H1 (cell line): ENCODE measurements at regions not wholly inside any gene's neighbourhood (a gene's known extent, or its start where the extent isn't known, plus 50 kb on each side); places are given as distances from the start of the nearest gene placed in this dataset.

Experiments used
- CTCF ChIA-PET: fragments of 300-600 bp; sonication (Branson Sonifier 250); formaldehyde crosslinking; loops from one replicate; lab custom pipeline; 2021; ENCODE audit not compliant: partially characterized antibody; lab: Charles Lee
- POLR2A ChIA-PET: fragments of 300-600 bp; sonication (Branson Sonifier 250); formaldehyde crosslinking; loops from one replicate; lab custom pipeline; 2021; ENCODE audit warnings: inconsistent platforms; ENCODE audit not compliant: partially characterized antibody; lab: Charles Lee
- DNase-seq, 2 experiments: peaks; one replicate each; pipeline versions ENCODE4 v3.0.0 to v3.0.0-alpha.2; 2010 to 2022; ENCODE audit warnings: low spot score in 2 of 2, low read depth in 1 of 2, mixed read lengths in 1 of 2
- FAIRE-seq: peaks from 2 replicates; lab custom pipeline; 2011; peaks lifted over from hg19 to GRCh38; lab: Jason Lieb, UNC
- H2AFZ ChIP-seq: 2 replicates; pipeline ENCODE4 v1.8.1; 2012; ENCODE audit warnings: low read length, inconsistent platforms
- H2AK5ac ChIP-seq: 2 replicates; pipeline ENCODE4 v1.6.1; 2013; ENCODE audit warnings: low read depth, low read length
- H2BK120ac ChIP-seq: replicated peaks from 2 replicates; pipeline ENCODE3; 2013; ENCODE audit warnings: low read depth, low read length, inconsistent platforms
- H2BK12ac ChIP-seq: 2 replicates; pipeline ENCODE4 v1.6.1; 2013; ENCODE audit warnings: low read depth, low read length
- H2BK15ac ChIP-seq: 2 replicates; pipeline ENCODE4 v1.6.1; 2013; ENCODE audit warnings: low read length
- H2BK20ac ChIP-seq: 2 replicates; pipeline ENCODE4 v1.6.1; 2013; ENCODE audit warnings: low read length
- H2BK5ac ChIP-seq: 2 replicates; pipeline ENCODE4 v1.6.1; 2013; ENCODE audit warnings: low read depth, low read length
- H3K14ac ChIP-seq: 2 replicates; pipeline ENCODE4 v1.6.1; 2013; ENCODE audit warnings: inconsistent platforms; ENCODE audit not compliant: insufficient read length
- H3K18ac ChIP-seq: 2 replicates; pipeline ENCODE4 v1.6.1; 2013; ENCODE audit warnings: low read length; ENCODE audit errors: extremely low read depth
- H3K23ac ChIP-seq: 2 replicates; pipeline ENCODE4 v1.6.1; 2013; ENCODE audit warnings: inconsistent platforms; ENCODE audit not compliant: insufficient read length
- H3K23me2 ChIP-seq: 2 replicates; pipeline ENCODE4 v1.6.1; 2013; ENCODE audit warnings: low read depth, low read length
- H3K27ac ChIP-seq: 2 replicates; pipeline ENCODE4 v1.6.1; 2011; ENCODE audit warnings: low read depth, low read length, inconsistent platforms
- H3K27me3 ChIP-seq, 4 experiments: replicated peaks in 1 of 4; 1 replicate in 1 of 4; 2 replicates in 3 of 4; pipeline versions ENCODE4 v1.6.1 to v1.8.1; 2011 to 2013; ENCODE audit warnings: low read length in 3 of 4, mild to moderate bottlenecking in 3 of 4, inconsistent platforms in 2 of 4, mixed read lengths in 2 of 4, moderate library complexity in 1 of 4; ENCODE audit not compliant: control insufficient read depth in 3 of 4, insufficient read depth in 3 of 4; ENCODE audit errors: extremely low read depth in 1 of 4
- H3K36me3 ChIP-seq, 4 experiments: 2 replicates each; pipeline versions ENCODE4 v1.6.1 to v1.8.1; 2011 to 2013; ENCODE audit warnings: mild to moderate bottlenecking in 4 of 4, low read length in 3 of 4, moderate library complexity in 2 of 4, control low read depth in 1 of 4, inconsistent platforms in 1 of 4; ENCODE audit not compliant: insufficient read depth in 4 of 4, control insufficient read depth in 2 of 4
- H3K4ac ChIP-seq: replicated peaks from 2 replicates; pipeline ENCODE3; 2013; ENCODE audit warnings: low read length, low read depth, mixed read lengths, inconsistent platforms; ENCODE audit not compliant: insufficient read length
- H3K4me1 ChIP-seq, 4 experiments: replicated peaks in 1 of 4; 1 replicate in 1 of 4; 2 replicates in 3 of 4; pipeline versions ENCODE4 v1.6.1 to v1.8.1; 2011 to 2013; ENCODE audit warnings: low read length in 3 of 4, inconsistent platforms in 2 of 4, mixed read lengths in 1 of 4; ENCODE audit not compliant: insufficient read depth in 4 of 4, control insufficient read depth in 3 of 4
- H3K4me2 ChIP-seq, 2 experiments: 2 replicates each; pipeline versions ENCODE4 v1.6.1 to v1.8.1; 2011 to 2013; ENCODE audit warnings: low read depth in 2 of 2, low read length in 2 of 2, control low read depth in 1 of 2, inconsistent platforms in 1 of 2, mild to moderate bottlenecking in 1 of 2; ENCODE audit not compliant: insufficient read depth in 1 of 2
- H3K4me3 ChIP-seq, 4 experiments: fragments of 200-600, 300-600 bp in 1 of 4; sonication (generic), shearing (Covaris generic), sonication (Bioruptor Twin) in 1 of 4; 2 replicates each; pipeline versions ENCODE4 v1.5.1 to v1.8.1; 2011 to 2016; ENCODE audit warnings: low read length in 4 of 4, low read depth in 3 of 4, control low read depth in 2 of 4, inconsistent platforms in 2 of 4, mild to moderate bottlenecking in 2 of 4, mixed read lengths in 1 of 4, moderate library complexity in 1 of 4; ENCODE audit not compliant: insufficient read depth in 2 of 4; ENCODE audit errors: extremely low read depth in 1 of 4
- H3K56ac ChIP-seq: replicated peaks from 2 replicates; pipeline ENCODE3; 2013; ENCODE audit warnings: low read depth, mild to moderate bottlenecking, mixed read lengths, low read length, inconsistent platforms; ENCODE audit not compliant: insufficient read length
- H3K79me1 ChIP-seq: 2 replicates; pipeline ENCODE4 v1.6.1; 2013; ENCODE audit warnings: low read depth, low read length, control low read depth
- H3K79me2 ChIP-seq, 2 experiments: 2 replicates each; pipeline versions ENCODE4 v1.6.1 to v1.8.1; 2012 to 2013; ENCODE audit warnings: low read length in 2 of 2, mild to moderate bottlenecking in 2 of 2, inconsistent platforms in 1 of 2; ENCODE audit not compliant: insufficient read depth in 2 of 2, control insufficient read depth in 1 of 2
- H3K9ac ChIP-seq, 4 experiments: replicated peaks in 1 of 4; 1 replicate in 1 of 4; 2 replicates in 3 of 4; pipeline versions ENCODE4 v1.6.1 to v1.8.1; 2011 to 2013; ENCODE audit warnings: low read depth in 3 of 4, low read length in 3 of 4, control low read depth in 2 of 4, mild to moderate bottlenecking in 2 of 4, moderate library complexity in 2 of 4, inconsistent platforms in 1 of 4; ENCODE audit errors: extremely low read depth in 1 of 4
- H3K9me3 ChIP-seq, 2 experiments: 2 replicates each; pipeline versions ENCODE4 v1.6.1 to v1.8.1; 2012 to 2013; ENCODE audit warnings: mild to moderate bottlenecking in 2 of 2, moderate library complexity in 2 of 2, control low read depth in 1 of 2, inconsistent platforms in 1 of 2, low read depth in 1 of 2, low read length in 1 of 2, mixed read lengths in 1 of 2; ENCODE audit not compliant: insufficient read depth in 2 of 2
- H4K20me1 ChIP-seq, 2 experiments: replicated peaks in 1 of 2; 2 replicates each; pipeline versions ENCODE3 to v1.8.1; 2011 to 2013; ENCODE audit warnings: inconsistent platforms in 2 of 2, low read length in 2 of 2, mild to moderate bottlenecking in 1 of 2; ENCODE audit not compliant: insufficient read depth in 2 of 2, control insufficient read depth in 1 of 2
- H4K5ac ChIP-seq: 2 replicates; pipeline ENCODE4 v1.6.1; 2013; ENCODE audit warnings: low read length, low read depth, mixed read lengths, inconsistent platforms; ENCODE audit not compliant: insufficient read length
- H4K8ac ChIP-seq: 2 replicates; pipeline ENCODE4 v1.8.0; 2013; ENCODE audit warnings: mild to moderate bottlenecking, moderate library complexity, low read length, inconsistent platforms; ENCODE audit not compliant: insufficient read depth; ENCODE audit errors: extremely low read depth
- H4K91ac ChIP-seq: replicated peaks from 2 replicates; pipeline ENCODE3; 2013; ENCODE audit warnings: low read length, mixed read lengths, inconsistent platforms; ENCODE audit not compliant: insufficient read length
- BCL11A ChIP-seq, 2 experiments: IDR thresholded peaks; one replicate each; pipeline ENCODE4 v1.6.1; 2011; ENCODE audit warnings: low read depth in 2 of 2, low read length in 2 of 2, mild to moderate bottlenecking in 2 of 2
- CEBPB ChIP-seq: IDR thresholded peaks from 2 replicates; pipeline ENCODE4 v1.6.1; 2012; ENCODE audit warnings: low read depth, low read length
- CTBP2 ChIP-seq: IDR thresholded peaks from 2 replicates; pipeline ENCODE4 v1.7.0; 2011; ENCODE audit warnings: borderline replicate concordance, mild to moderate bottlenecking, moderate library complexity, mixed read lengths, low read length; ENCODE audit not compliant: insufficient read depth, insufficient read length
- EP300 ChIP-seq, 2 experiments: IDR thresholded peaks; 1 replicate in 1 of 2; 2 replicates in 1 of 2; pipeline ENCODE4 v1.6.1; 2011 to 2012; ENCODE audit warnings: low read depth in 2 of 2, low read length in 2 of 2, mild to moderate bottlenecking in 2 of 2, borderline replicate concordance in 1 of 2, inconsistent platforms in 1 of 2, moderate library complexity in 1 of 2
- EZH2 ChIP-seq: fragments of 200-600 bp; sonication (generic); IDR thresholded peaks from 2 replicates; pipeline ENCODE4 v1.7.1; 2012; ENCODE audit warnings: low read depth, mild to moderate bottlenecking, moderate library complexity, low read length, inconsistent platforms; ENCODE audit not compliant: severe bottlenecking
- HDAC2 ChIP-seq, 2 experiments: fragments of 300-600 bp in 1 of 2; sonication (generic) in 1 of 2; IDR thresholded peaks; 2 replicates each; pipeline ENCODE4 v1.6.1; 2011 to 2012; ENCODE audit warnings: low read depth in 2 of 2, low read length in 2 of 2, mild to moderate bottlenecking in 2 of 2, moderate library complexity in 2 of 2, borderline replicate concordance in 1 of 2, inconsistent platforms in 1 of 2
- MAFK ChIP-seq: IDR thresholded peaks from 2 replicates; pipeline ENCODE4 v1.6.1; 2012; ENCODE audit warnings: low read depth, mild to moderate bottlenecking, improper control_type of control experiment, low read length
- NANOG ChIP-seq: IDR thresholded peaks from 2 replicates; pipeline ENCODE4 v1.6.1; 2011; ENCODE audit warnings: low read length, low read depth, mild to moderate bottlenecking, inconsistent platforms; ENCODE audit not compliant: insufficient read depth, poor library complexity, severe bottlenecking
- RFX5 ChIP-seq: IDR thresholded peaks from 2 replicates; pipeline ENCODE4 v1.6.1; 2011; ENCODE audit warnings: low read depth, low read length, improper control_type of control experiment, borderline replicate concordance
- SP1 ChIP-seq: IDR thresholded peaks from 2 replicates; pipeline ENCODE4 v1.6.1; 2011; ENCODE audit warnings: low read depth, low read length
- TAF7 ChIP-seq: optimal IDR thresholded peaks from 2 replicates; pipeline ENCODE3; 2011; ENCODE audit warnings: low read depth, mild to moderate bottlenecking, inconsistent platforms, low read length, moderate library complexity, borderline replicate concordance
- TCF12 ChIP-seq: IDR thresholded peaks from 2 replicates; pipeline ENCODE4 v1.6.1; 2011; ENCODE audit warnings: low read depth, mild to moderate bottlenecking, low read length
- WGBS, 2 experiments: shearing (Covaris generic) in 1 of 2; methylation state at CpG; one replicate each; pipeline versions ENCODE4 v1.1.6 to v1.1.7; 2013 to 2015; ENCODE audit warnings: low lambda C conversion rate in 2 of 2, mixed read lengths in 2 of 2, inconsistent platforms in 1 of 2, low coverage in 1 of 2, missing lambda C conversion rate in 1 of 2; ENCODE audit not compliant: insufficient replicate concordance in 2 of 2, insufficient coverage in 1 of 2, insufficient read length in 1 of 2; ENCODE audit errors: extremely low coverage in 1 of 2, missing lambda C conversion rate in 1 of 2; 5-methylcytosine and 5-hydroxymethylcytosine counted together

DNA sequence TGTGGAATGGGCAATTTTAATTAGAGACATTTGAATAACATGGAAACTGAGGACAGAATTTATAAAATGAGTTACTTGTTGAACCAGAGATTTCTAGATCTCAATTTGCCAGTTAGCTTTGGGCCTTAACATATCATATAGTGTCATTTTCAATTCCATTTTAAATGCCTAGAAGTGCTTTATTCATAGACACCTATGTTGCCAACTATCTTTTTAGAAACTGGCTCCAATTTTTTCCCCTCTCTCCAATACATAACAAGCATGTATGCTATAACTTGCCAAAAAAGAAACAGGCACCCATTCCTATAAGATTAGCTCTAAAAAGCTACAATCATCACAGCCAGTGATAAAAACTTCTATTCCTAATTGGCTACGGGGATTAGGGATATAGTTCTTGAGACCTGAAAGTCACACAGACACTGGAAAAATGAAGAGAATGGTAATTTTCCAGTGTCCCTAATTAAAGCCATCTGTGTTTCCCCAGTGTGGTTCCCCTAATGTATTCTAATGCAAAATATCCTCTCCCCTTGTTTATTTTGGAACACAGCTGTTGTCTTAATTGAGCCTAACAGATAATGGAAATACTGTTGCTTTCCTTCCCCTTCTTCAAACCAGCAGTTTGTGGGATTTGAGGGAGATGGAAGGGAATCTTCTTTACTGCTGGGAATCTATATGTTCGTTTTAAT is 205.5 kb upstream of the FSHR start:
- H3K14ac ChIP-seq = no peak overlapping the region
- no peaks in the 10 kb centered on the region for H3K23me2 ChIP-seq
- H3K4me2 ChIP-seq = peak overlapping the region in 1 of 2 experiments; percentile 32; a peak in 2 of 4 replicates
- no peak overlapping the region for H4K5ac ChIP-seq
- FAIRE-seq (no peak), DNase-seq (no peak)
- no peak overlapping the region for H4K91ac ChIP-seq
- H3K4me1 ChIP-seq = peaks cover 0 to 5% (median 0%) of the 10 kb centered on the region in 4 experiments; a peak in 1 of 7 replicates
- no peak overlapping the region for H4K8ac ChIP-seq
- H3K18ac ChIP-seq = no peak overlapping the region
- POLR2A ChIA-PET = no interaction called here
- no peaks in the 10 kb centered on the region for H3K27me3 ChIP-seq
- no peak overlapping the region for H3K4ac ChIP-seq
- no peak overlapping the region for H2AFZ ChIP-seq
- no peak overlapping the region for H2BK15ac ChIP-seq
- H2BK120ac ChIP-seq = no peak overlapping the region
- H2AK5ac ChIP-seq = no peak overlapping the region
- CTCF ChIA-PET = interaction anchor here (1.2 kb wide), 2 partner anchors 11 to 414 kb away, joined by 3 read pairs; no protein-coding TSS in a partner anchor
- H3K79me2 ChIP-seq = no peaks in the 10 kb centered on the region
- 75% methylated on average over 2 of the region's 2 CpGs; no CpG with 5 or more reads in 1 of the 2 experiments for WGBS, 2 experiments
- no peak overlapping the region for H3K9ac ChIP-seq
- no peaks in the 10 kb centered on the region for H3K36me3 ChIP-seq
- no peak overlapping the region for H2BK12ac ChIP-seq
- H3K4me3 ChIP-seq = peak overlapping the region in 1 of 4 experiments; percentile 30; a peak in 1 of 8 replicates
- no peaks in the 10 kb centered on the region for H3K9me3 ChIP-seq
- no peak overlapping the region for H3K56ac ChIP-seq
- H2BK5ac ChIP-seq = no peak overlapping the region
- H3K27ac ChIP-seq = no peak overlapping the region
- TF ChIP-seq TCF12 = 0 out of 2 replicates have a peak, but pooled peaks have one; percentile 71
- no peak for TF ChIP-seq EP300 (IDR thresholded peaks at IDR 0.05; ENCODE audit: borderline replicate concordance in 1 of 2, low read depth in 2 of 2, low read length in 2 of 2)
- no peak for TF ChIP-seq NANOG
- no peak for TF ChIP-seq HDAC2 (IDR thresholded peaks at IDR 0.05; ENCODE audit: borderline replicate concordance in 1 of 2, low read depth in 2 of 2, low read length in 2 of 2)
- 0 out of 2 replicates have a peak, but pooled peaks have one; percentile 34 for TF ChIP-seq SP1
- TF ChIP-seq CTBP2 = no peak
- TF ChIP-seq MAFK = no peak
- TF ChIP-seq BCL11A (IDR thresholded peaks at IDR 0.05; ENCODE audit: low read depth in 2 of 2, low read length in 2 of 2) = no peak
- TF ChIP-seq EZH2 = no peak
- TF ChIP-seq TAF7 = no peak
- no peak for TF ChIP-seq RFX5
- no peak for TF ChIP-seq CEBPB
- H2BK20ac ChIP-seq = no peak overlapping the region
- H4K20me1 ChIP-seq = no peaks in the 10 kb centered on the region
- no peak overlapping the region for H3K23ac ChIP-seq
- no peaks in the 10 kb centered on the region for H3K79me1 ChIP-seq
